Spleen (tissue), 11 donors: ENCODE measurements at regions not wholly inside any gene's neighbourhood (a gene's known extent, or its start where the extent isn't known, plus 50 kb on each side); places are given as distances from the start of the nearest gene placed in this dataset.

Experiments used
- DNase-seq: peaks from one replicate; pipeline ENCODE4 v3.0.0-alpha.2; 2020
- H3K27ac ChIP-seq, 8 donors: fragments of 200-600 bp; sonication (generic) in 7 of 8; 1 replicate in 4 of 8; 2 replicates in 4 of 8; pipeline versions ENCODE4 v1.5.0 to v1.8.0; 2016 to 2021; ENCODE audit warnings: inconsistent platforms in 4 of 8, mild to moderate bottlenecking in 4 of 8, moderate library complexity in 1 of 8
- H3K27me3 ChIP-seq, 7 donors: fragments of 200-600 bp; sonication (generic) in 6 of 7; replicated peaks in 1 of 7; 1 replicate in 4 of 7; 2 replicates in 3 of 7; pipeline versions ENCODE4 v1.5.0 to v1.8.0; 2016 to 2021; ENCODE audit warnings: inconsistent platforms in 3 of 7, mild to moderate bottlenecking in 1 of 7
- H3K36me3 ChIP-seq, 6 donors: fragments of 200-600 bp; sonication (generic) in 5 of 6; 1 replicate in 4 of 6; 2 replicates in 2 of 6; pipeline versions ENCODE4 v1.5.0 to v1.8.0; 2016 to 2021; ENCODE audit warnings: inconsistent platforms in 2 of 6
- H3K4me1 ChIP-seq, 6 donors: fragments of 200-600 bp; sonication (generic) in 5 of 6; 1 replicate in 3 of 6; 2 replicates in 3 of 6; pipeline versions ENCODE4 v1.5.0 to v1.8.0; 2016 to 2021; ENCODE audit warnings: inconsistent platforms in 3 of 6
- H3K4me3 ChIP-seq, 8 donors: fragments of 200-600 bp; sonication (generic) in 7 of 8; 1 replicate in 4 of 8; 2 replicates in 4 of 8; pipeline versions ENCODE4 v1.5.0 to v1.8.0; 2016 to 2021; ENCODE audit warnings: inconsistent platforms in 4 of 8, mild to moderate bottlenecking in 4 of 8, moderate library complexity in 2 of 8
- H3K9me3 ChIP-seq, 8 donors: fragments of 200-600 bp; sonication (generic) in 7 of 8; 1 replicate in 4 of 8; 2 replicates in 4 of 8; pipeline versions ENCODE4 v1.5.0 to v1.8.0; 2016 to 2021; ENCODE audit warnings: inconsistent platforms in 4 of 8
- POLR2A ChIP-seq, 3 donors: fragments of 450-650 bp; IDR thresholded peaks; one replicate each; pipeline ENCODE4 v1.5.1; 2017; ENCODE audit warnings: antibody characterized with exemption in 3 of 3, mild to moderate bottlenecking in 1 of 3
- POLR2AphosphoS5 ChIP-seq, 3 donors: sonication (generic); formaldehyde crosslinking; IDR thresholded peaks; one replicate each; pipeline ENCODE4 v1.5.1; 2017; ENCODE audit warnings: antibody characterized with exemption in 3 of 3
- WGBS, 5 donors: extraction: QIAGEN DNeasy Blood & Tissue Kit in 3 of 5; methylation state at CpG; one replicate each; pipeline versions ENCODE4 v1.1.5 to v1.1.7; 2013 to 2018; 5-methylcytosine and 5-hydroxymethylcytosine counted together
- intact Hi-C: fragments of 100-400 bp; cut with DNase I; formaldehyde crosslinking; loops from one replicate; pipeline ENCODE4 v1.15.0; 2023; ENCODE audit warnings: low total_unique reads
- TF ChIP-seq, protein P1 (sequence below), 11 experiments: fragments of 200-600 bp in 7 of 11; fragments of 450-650 bp in 4 of 11; sonication (generic) in 4 of 11; IDR thresholded peaks in 8 of 11; conservative IDR thresholded peaks in 3 of 11; 1 replicate in 7 of 11; 2 replicates in 4 of 11; pipeline versions ENCODE4 v1.4.0 to v1.8.0; 2016 to 2021; ENCODE audit warnings: antibody characterized with exemption in 11 of 11, inconsistent platforms in 4 of 11, mild to moderate bottlenecking in 1 of 11
- donor health status: healthy with polysubstance abuse.
- donor health status: DM: no; HTN: no; CAD: no; lungs with moderate emphysema.
- donor health status: DM: no; HTN: no; CAD: no.
- donor health status: Bipolar disorder and iron deficiency.
- donor health status: healthy.
- donor health status: DM: no; HTN: no; CAD: no.
- donor health status: DM: yes; HTN: yes; CAD: no.

DNA sequence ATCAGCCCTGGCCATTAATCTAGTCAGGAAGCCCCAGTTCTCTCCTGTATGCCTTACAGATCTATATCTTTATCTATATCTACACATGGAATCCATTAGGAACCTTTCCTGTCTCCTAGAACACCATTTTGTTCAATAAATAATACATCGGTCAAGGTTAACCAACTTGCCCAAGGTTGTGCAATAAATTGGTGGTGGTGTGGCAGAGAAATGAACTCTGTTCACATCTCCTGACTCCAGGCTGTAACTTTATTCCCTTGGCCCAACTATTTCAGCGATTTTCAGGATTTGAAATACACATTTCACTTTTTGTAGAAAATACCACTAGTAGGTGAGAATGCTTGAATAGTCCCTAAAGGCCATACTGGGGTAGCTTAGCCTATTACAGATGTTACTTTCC, 712.5 kb upstream of the FZD8 start:
- H3K27me3 ChIP-seq: no peaks in the 10 kb centered on the region
- WGBS, 5 donors: 74 to 81% (median 78%) methylated on average over 2 of the region's 2 CpGs
- peaks cover 0 to 3% (median 0%) of the 10 kb centered on the region in 8 donors for H3K9me3 ChIP-seq
- H3K4me1 ChIP-seq: no peaks in the 10 kb centered on the region
- no peaks in the 10 kb centered on the region for H3K36me3 ChIP-seq
- no peak for DNase-seq
- TF ChIP-seq, protein P1, sequence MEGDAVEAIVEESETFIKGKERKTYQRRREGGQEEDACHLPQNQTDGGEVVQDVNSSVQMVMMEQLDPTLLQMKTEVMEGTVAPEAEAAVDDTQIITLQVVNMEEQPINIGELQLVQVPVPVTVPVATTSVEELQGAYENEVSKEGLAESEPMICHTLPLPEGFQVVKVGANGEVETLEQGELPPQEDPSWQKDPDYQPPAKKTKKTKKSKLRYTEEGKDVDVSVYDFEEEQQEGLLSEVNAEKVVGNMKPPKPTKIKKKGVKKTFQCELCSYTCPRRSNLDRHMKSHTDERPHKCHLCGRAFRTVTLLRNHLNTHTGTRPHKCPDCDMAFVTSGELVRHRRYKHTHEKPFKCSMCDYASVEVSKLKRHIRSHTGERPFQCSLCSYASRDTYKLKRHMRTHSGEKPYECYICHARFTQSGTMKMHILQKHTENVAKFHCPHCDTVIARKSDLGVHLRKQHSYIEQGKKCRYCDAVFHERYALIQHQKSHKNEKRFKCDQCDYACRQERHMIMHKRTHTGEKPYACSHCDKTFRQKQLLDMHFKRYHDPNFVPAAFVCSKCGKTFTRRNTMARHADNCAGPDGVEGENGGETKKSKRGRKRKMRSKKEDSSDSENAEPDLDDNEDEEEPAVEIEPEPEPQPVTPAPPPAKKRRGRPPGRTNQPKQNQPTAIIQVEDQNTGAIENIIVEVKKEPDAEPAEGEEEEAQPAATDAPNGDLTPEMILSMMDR (IDR thresholded peaks at IDR 0.05 in 8 of 11, conservative IDR thresholded peaks at IDR 0.05 in 3 of 11): no peak
- TF ChIP-seq POLR2A (IDR thresholded peaks at IDR 0.05) (no peak), POLR2AphosphoS5 (IDR thresholded peaks at IDR 0.05) (no peak)
- H3K4me3 ChIP-seq: no peak overlapping the region
- H3K27ac ChIP-seq: peak overlapping the region in 1 of 8 donors; percentile 32
- intact Hi-C loops: no loop called here

DNA sequence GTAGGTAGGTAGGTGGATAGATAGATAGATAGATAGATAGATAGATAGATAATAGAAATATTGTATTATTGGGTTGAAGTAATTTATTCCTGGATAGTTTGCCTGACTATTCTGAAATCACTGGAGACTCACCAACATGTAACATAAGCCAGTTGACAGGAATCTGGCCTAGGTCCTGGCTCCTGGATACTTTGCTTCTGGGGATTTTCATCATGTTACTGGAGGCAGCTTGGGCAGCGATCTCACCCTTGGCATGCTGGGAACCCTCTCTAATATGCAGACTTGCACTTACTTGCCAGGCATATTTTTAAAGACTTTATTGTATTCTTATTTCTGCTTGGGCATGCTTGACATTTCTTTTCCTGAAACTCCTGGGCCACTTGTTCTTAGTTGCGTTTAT, 709.1 kb upstream of the FZD8 start:
- Histone ChIP-seq H3K9me3 (peaks cover 0 to 3% (median 0%) of the 10 kb centered on the region in 8 donors), H3K4me1 (no peaks in the 10 kb centered on the region), H3K36me3 (no peaks in the 10 kb centered on the region), H3K27ac (no peak overlapping the region), H3K4me3 (no peak overlapping the region), H3K27me3 (no peaks in the 10 kb centered on the region)
- intact Hi-C loops: no loop called here
- 86 to 96% (median 90%) methylated on average over 2 of the region's 2 CpGs for WGBS, 5 donors
- DNase-seq: no peak
- TF ChIP-seq POLR2AphosphoS5 (IDR thresholded peaks at IDR 0.05) (no peak), POLR2A (IDR thresholded peaks at IDR 0.05) (no peak)
- TF ChIP-seq, protein P1 (IDR thresholded peaks at IDR 0.05 in 8 of 11, conservative IDR thresholded peaks at IDR 0.05 in 3 of 11): no peak

DNA sequence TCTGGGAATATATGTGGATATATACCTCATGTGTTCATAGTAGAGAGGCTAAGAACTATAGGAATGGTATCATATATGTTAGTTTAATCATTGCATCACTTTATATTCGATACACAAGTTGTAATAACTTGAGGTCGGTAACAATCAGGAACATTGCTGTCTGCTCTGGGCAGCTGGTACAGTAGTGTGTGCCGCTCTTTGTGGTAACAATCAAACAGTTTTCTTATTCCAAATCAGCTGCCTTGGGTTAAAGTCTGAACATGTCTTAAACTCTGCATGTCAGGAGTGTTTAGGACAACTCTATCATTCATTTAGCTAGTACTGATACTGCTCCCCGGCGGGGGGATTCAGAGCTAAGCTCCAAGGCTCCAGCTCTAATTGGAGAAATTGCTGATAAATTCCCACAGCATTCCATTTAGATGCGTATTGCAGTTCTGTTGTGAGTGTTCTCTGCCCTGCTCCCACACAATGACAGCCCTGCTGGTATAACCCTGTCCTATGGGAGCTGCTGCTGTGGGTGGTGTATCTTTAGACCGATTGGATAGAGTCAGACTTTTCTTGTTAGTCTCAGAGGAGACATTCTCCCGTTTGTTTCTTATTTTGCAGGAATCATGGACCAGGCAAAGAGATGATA, 707.5 kb upstream of the FZD8 start:
- intact Hi-C loops: no loop called here
- no peaks in the 10 kb centered on the region for H3K27me3 ChIP-seq

DNA sequence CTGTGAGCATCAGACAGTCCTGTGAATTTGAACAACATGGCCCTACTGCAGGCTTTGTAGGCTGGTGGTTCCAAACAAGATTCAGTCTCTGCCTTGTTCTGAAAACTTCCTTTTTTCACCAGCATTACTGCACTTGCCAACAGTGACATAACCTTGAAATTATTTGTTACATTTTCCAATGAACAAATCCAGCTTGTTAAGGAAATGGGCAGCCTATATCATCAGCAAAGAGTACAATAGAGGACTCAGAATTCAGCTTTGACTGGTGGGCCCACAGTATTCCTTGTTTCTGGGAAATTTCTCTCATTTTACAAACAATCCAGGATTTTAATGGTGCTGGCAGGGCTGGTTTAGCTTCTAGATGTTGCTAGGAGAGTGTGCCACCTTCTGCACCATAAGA, 703.7 kb upstream of the FZD8 start:
- Histone ChIP-seq H3K36me3 (no peaks in the 10 kb centered on the region), H3K9me3 (peaks cover 0 to 3% (median 0%) of the 10 kb centered on the region in 8 donors), H3K4me3 (no peak overlapping the region), H3K4me1 (no peaks in the 10 kb centered on the region), H3K27me3 (no peaks in the 10 kb centered on the region), H3K27ac (no peak overlapping the region)
- DNase-seq: no peak
- TF ChIP-seq POLR2A (IDR thresholded peaks at IDR 0.05): no peak
- no peak for TF ChIP-seq POLR2AphosphoS5 (IDR thresholded peaks at IDR 0.05)
- TF ChIP-seq, protein P1 (IDR thresholded peaks at IDR 0.05 in 8 of 11, conservative IDR thresholded peaks at IDR 0.05 in 3 of 11): no peak
- intact Hi-C loops: no loop called here

More for the DNA sequence above, 707.5 kb upstream of the FZD8 start:
- peaks cover 0 to 3% (median 0%) of the 10 kb centered on the region in 8 donors for H3K9me3 ChIP-seq
- no peaks in the 10 kb centered on the region for H3K4me1 ChIP-seq
- H3K27ac ChIP-seq: no peak overlapping the region
- no peak overlapping the region for H3K4me3 ChIP-seq
- 62 to 85% (median 80%) methylated on average over 8 of the region's 8 CpGs for WGBS, 5 donors
- no peak for DNase-seq
- TF ChIP-seq, protein P1 (IDR thresholded peaks at IDR 0.05 in 8 of 11, conservative IDR thresholded peaks at IDR 0.05 in 3 of 11): no peak
- no peak for TF ChIP-seq POLR2AphosphoS5 (IDR thresholded peaks at IDR 0.05)
- TF ChIP-seq POLR2A (IDR thresholded peaks at IDR 0.05): no peak
- H3K36me3 ChIP-seq: no peaks in the 10 kb centered on the region
